ENCODE measurements at regions not wholly inside any gene's neighbourhood (a gene's known extent, or its start where the extent isn't known, plus 50 kb on each side); places are given as distances from the start of the nearest gene placed in this dataset.
A peak's percentile ranks its signal among the peaks of the same experiment; 100 is the strongest.
"Not testable (repeated sequence)": the region's sequence is repeated elsewhere in the genome, so short reads cannot be mapped to it uniquely, and the experiment has no call there.

- no peak for DNase-seq
Observed at GRCh38 chr13:65468628-65469027, 1761.5 kb downstream of the PCDH9 start.

- DNase-seq, result no peak
Observed at GRCh38 chr13:65461590-65461989, 1768.5 kb downstream of the PCDH9 start.

GRCh38 chr13:65460136-65460535 is 1770.0 kb downstream of the PCDH9 start:
- no peak for DNase-seq

GRCh38 chr13:65456150-65456912 is 1773.8 kb downstream of the PCDH9 start:
- DNase-seq, result no peak

- no peak for DNase-seq
Observed at GRCh38 chr13:65454403-65454802, 1775.7 kb downstream of the PCDH9 start.

GRCh38 chr13:65453982-65454381 is 1776.2 kb downstream of the PCDH9 start:
- no peak for DNase-seq

- DNase-seq, result no peak
Observed at GRCh38 chr13:65445340-65445739, 1784.8 kb downstream of the PCDH9 start.

- no peak for DNase-seq
Observed at GRCh38 chr13:65435590-65435989, 1794.5 kb downstream of the PCDH9 start.

- DNase-seq, result no peak
Observed at GRCh38 chr13:65417953-65418352, 1812.2 kb downstream of the PCDH9 start.

- no peak for DNase-seq
Observed at GRCh38 chr13:65416784-65417183, 1813.4 kb downstream of the PCDH9 start.

- DNase-seq, result no peak
Observed at GRCh38 chr13:65414187-65414586, 1815.9 kb downstream of the PCDH9 start.

- DNase-seq, result peak; percentile 65
Observed at GRCh38 chr13:65411521-65411920, 1818.6 kb downstream of the PCDH9 start.

- DNase-seq, result no peak
Observed at GRCh38 chr13:65410791-65411190, 1819.3 kb downstream of the PCDH9 start.

- DNase-seq, result no peak
Observed at GRCh38 chr13:65401315-65401714, 1828.8 kb downstream of the PCDH9 start.

GRCh38 chr13:65400702-65401101 is 1829.4 kb downstream of the PCDH9 start:
- DNase-seq, result no peak

- no peak for DNase-seq
Observed at GRCh38 chr13:65387743-65388347, 1842.3 kb downstream of the PCDH9 start.

GRCh38 chr13:65378943-65379519 is 1851.1 kb downstream of the PCDH9 start:
- no peak for DNase-seq

- DNase-seq, result no peak
Observed at GRCh38 chr13:65378484-65378883, 1851.7 kb downstream of the PCDH9 start.

GRCh38 chr13:65368832-65369231 is 1861.3 kb downstream of the PCDH9 start:
- no peak for DNase-seq

- DNase-seq, result no peak
Observed at GRCh38 chr13:65353951-65354350, 1876.2 kb downstream of the PCDH9 start.

GRCh38 chr13:65353150-65353549 is 1877.0 kb downstream of the PCDH9 start:
- DNase-seq, result not testable (repeated sequence)

- DNase-seq, result no peak
Observed at GRCh38 chr13:65347420-65348030, 1882.6 kb downstream of the PCDH9 start.

GRCh38 chr13:65343898-65344663 is 1886.1 kb downstream of the PCDH9 start:
- DNase-seq, result no peak

All from NCI-H1694 (cell line).